A673 (cell line): ENCODE measurements at regions not wholly inside any gene's neighbourhood (a gene's known extent, or its start where the extent isn't known, plus 50 kb on each side); places are given as distances from the start of the nearest gene placed in this dataset.
A peak's percentile ranks its signal among the peaks of the same experiment; 100 is the strongest.

ENCODE experiments used
- BruUV-seq: library from RNA; stranded (reverse); fragments of 400-500 nt; replicated peaks from 2 replicates; lab custom pipeline; 2021; lab: Mats Ljungman, UMichigan
- CTCF ChIA-PET: fragments of 300-600 bp; sonication (Branson Sonifier 250); formaldehyde crosslinking; loops from one replicate; lab custom pipeline; 2022; ENCODE audit warnings: antibody characterized with exemption; lab: Charles Lee
- POLR2A ChIA-PET: fragments of 300-600 bp; sonication (Branson Sonifier 250); formaldehyde crosslinking; loops from one replicate; lab custom pipeline; 2022; ENCODE audit warnings: antibody characterized with exemption; ENCODE audit not compliant: low non-redundant PET; lab: Charles Lee
- DNase-seq: peaks from one replicate; pipeline ENCODE4 v3.0.0-alpha.2; 2015; ENCODE audit warnings: low spot score
- H3K27ac ChIP-seq: fragments of 200-600 bp; sonication (generic); 2 replicates; pipeline ENCODE4 v1.5.1; 2016; ENCODE audit warnings: mixed run types, low read depth, mild to moderate bottlenecking, mixed read lengths, antibody characterized with exemption, low read length; ENCODE audit not compliant: poor library complexity, severe bottlenecking
- H3K27me3 ChIP-seq: fragments of 200-600 bp; sonication (generic); replicated peaks from 2 replicates; pipeline ENCODE4 v1.6.1; 2017; ENCODE audit warnings: mixed run types, low read depth, mild to moderate bottlenecking, mixed read lengths, antibody characterized with exemption, low read length; ENCODE audit not compliant: insufficient read depth, poor library complexity
- H3K36me3 ChIP-seq: fragments of 200-600 bp; sonication (generic); 2 replicates; pipeline ENCODE4 v1.6.1; 2016; ENCODE audit warnings: mixed run types, mild to moderate bottlenecking, mixed read lengths, antibody characterized with exemption, low read length; ENCODE audit not compliant: insufficient read depth, poor library complexity, severe bottlenecking
- H3K4me1 ChIP-seq: fragments of 200-600 bp; sonication (generic); 2 replicates; pipeline ENCODE4 v1.6.1; 2017; ENCODE audit warnings: mixed run types, mild to moderate bottlenecking, mixed read lengths, antibody characterized with exemption, low read length; ENCODE audit not compliant: insufficient read depth, poor library complexity, severe bottlenecking
- H3K4me3 ChIP-seq: fragments of 200-600 bp; sonication (generic); 2 replicates; pipeline ENCODE4 v1.5.1; 2016; ENCODE audit warnings: low read depth, mixed run types, mild to moderate bottlenecking, mixed read lengths, low read length; ENCODE audit not compliant: poor library complexity, severe bottlenecking
- H3K9me3 ChIP-seq: fragments of 200-600 bp; sonication (generic); 2 replicates; pipeline ENCODE4 v1.6.1; 2016; ENCODE audit warnings: mixed run types, low read depth, mild to moderate bottlenecking, mixed read lengths, antibody characterized with exemption, low read length; ENCODE audit not compliant: poor library complexity, severe bottlenecking
- EZH2 ChIP-seq: fragments of 200-600 bp; sonication (generic); IDR thresholded peaks from 2 replicates; pipeline ENCODE4 v1.6.1; 2017; ENCODE audit warnings: borderline replicate concordance, low read depth, mild to moderate bottlenecking, mixed read lengths, antibody characterized with exemption, low read length; ENCODE audit not compliant: poor library complexity, severe bottlenecking
- intact Hi-C: fragments of 100-400 bp; cut with micrococcal nuclease; formaldehyde crosslinking; loops from one replicate; pipeline ENCODE4 v1.10.0; 2022; ENCODE audit not compliant: unreplicated experiment
- TF ChIP-seq, protein P1 (sequence below): fragments of 300-800, 200-600 bp; sonication (generic); conservative IDR thresholded peaks from 2 replicates; pipeline ENCODE4 v1.5.1; 2017; ENCODE audit warnings: low read depth, mild to moderate bottlenecking, antibody characterized with exemption, low read length, moderate library complexity, mixed read lengths

DNA sequence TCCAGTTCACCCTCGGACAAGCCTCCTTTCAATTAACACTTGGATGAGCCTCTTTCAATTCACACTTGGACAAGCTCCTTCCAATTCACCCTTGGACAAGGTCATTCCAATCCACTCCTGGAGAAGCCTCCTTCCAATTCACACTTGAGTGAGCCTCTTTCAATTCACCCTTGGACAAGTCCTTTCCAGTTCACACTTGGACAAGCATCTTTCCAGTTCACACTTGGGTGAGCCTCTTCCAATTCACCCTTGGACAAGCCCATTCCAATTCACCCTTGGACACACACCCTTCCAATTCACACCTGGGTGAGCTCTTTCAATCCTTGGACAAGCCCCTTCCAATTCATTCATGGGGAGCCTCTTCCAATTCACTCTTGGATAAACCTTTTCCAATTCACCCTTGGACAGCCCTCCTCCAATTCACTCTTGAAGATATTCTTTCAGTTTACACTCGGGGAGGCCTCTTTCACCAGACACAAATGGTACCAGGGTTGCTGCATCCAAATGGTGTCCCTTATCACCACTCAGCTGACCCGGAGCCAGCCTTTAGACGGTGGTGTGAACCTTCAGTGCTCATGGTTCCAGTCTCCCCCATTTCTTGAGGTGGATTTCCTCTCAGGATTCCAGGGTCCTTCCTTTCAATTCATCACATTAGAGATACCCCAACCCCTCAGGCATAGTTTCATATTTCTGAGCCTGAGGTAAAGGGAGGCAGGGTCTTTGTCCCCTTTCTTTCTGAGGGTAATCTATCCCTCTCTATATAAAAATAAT lies 183.6 kb downstream of the SH3BP4 start:
- no peaks in the 10 kb centered on the region for H3K27me3 ChIP-seq
- POLR2A ChIA-PET: no interaction called here
- TF ChIP-seq, protein P1, sequence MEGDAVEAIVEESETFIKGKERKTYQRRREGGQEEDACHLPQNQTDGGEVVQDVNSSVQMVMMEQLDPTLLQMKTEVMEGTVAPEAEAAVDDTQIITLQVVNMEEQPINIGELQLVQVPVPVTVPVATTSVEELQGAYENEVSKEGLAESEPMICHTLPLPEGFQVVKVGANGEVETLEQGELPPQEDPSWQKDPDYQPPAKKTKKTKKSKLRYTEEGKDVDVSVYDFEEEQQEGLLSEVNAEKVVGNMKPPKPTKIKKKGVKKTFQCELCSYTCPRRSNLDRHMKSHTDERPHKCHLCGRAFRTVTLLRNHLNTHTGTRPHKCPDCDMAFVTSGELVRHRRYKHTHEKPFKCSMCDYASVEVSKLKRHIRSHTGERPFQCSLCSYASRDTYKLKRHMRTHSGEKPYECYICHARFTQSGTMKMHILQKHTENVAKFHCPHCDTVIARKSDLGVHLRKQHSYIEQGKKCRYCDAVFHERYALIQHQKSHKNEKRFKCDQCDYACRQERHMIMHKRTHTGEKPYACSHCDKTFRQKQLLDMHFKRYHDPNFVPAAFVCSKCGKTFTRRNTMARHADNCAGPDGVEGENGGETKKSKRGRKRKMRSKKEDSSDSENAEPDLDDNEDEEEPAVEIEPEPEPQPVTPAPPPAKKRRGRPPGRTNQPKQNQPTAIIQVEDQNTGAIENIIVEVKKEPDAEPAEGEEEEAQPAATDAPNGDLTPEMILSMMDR: no peak
- no peak for TF ChIP-seq EZH2
- no peaks in the 10 kb centered on the region for H3K36me3 ChIP-seq
- CTCF ChIA-PET: interaction anchor here (0.6 kb wide), 1 partner anchor 417 kb away, joined by 3 read pairs; no protein-coding TSS in a partner anchor
- BruUV-seq: no TSS peak
- no peak for DNase-seq
- H3K27ac ChIP-seq: no peak overlapping the region
- peaks cover 31% of the 10 kb centered on the region for H3K4me1 ChIP-seq
- intact Hi-C loops: loop anchor here (10.0 kb wide), 1 partner anchor 359 kb away; the partner anchor contains the start of gene AGAP1
- no peaks in the 10 kb centered on the region for H3K9me3 ChIP-seq
- H3K4me3 ChIP-seq: no peak overlapping the region

GRCh38 chr2:235135990-235136561 lies 184.3 kb downstream of the SH3BP4 start:
- TF ChIP-seq, protein P1: peak; percentile 65
- no peak for TF ChIP-seq EZH2

DNA sequence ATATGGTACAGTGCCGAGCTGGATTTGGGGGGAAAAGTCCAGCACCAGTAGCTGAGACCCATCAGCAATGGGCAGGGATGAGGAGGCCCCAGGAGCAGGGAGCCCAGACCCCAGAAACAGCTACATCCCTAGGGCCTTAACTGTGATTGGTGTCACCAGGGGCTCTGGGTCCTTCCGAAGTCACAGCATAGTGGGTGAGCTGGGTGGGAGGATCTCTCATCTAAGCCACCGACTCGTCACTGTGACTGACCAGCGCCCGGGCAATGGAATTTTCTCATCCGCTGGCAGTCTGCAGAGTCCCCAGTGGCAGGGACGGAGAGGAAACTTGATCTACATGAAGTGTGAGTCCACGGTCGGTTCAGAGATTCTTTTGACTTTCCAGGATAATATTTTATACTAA lies 186.5 kb downstream of the SH3BP4 start:
- no peaks in the 10 kb centered on the region for H3K9me3 ChIP-seq
- no peak for TF ChIP-seq EZH2
- TF ChIP-seq, protein P1: no peak
- intact Hi-C loops: loop anchor here (10.0 kb wide), 1 partner anchor 356 kb away; the partner anchor contains the start of gene AGAP1
- BruUV-seq: no TSS peak
- H3K36me3 ChIP-seq: no peaks in the 10 kb centered on the region
- POLR2A ChIA-PET: no interaction called here
- no peak for DNase-seq
- H3K4me1 ChIP-seq: peaks cover 14% of the 10 kb centered on the region
- no peak overlapping the region for H3K27ac ChIP-seq
- CTCF ChIA-PET: no interaction called here
- H3K27me3 ChIP-seq: no peaks in the 10 kb centered on the region
- H3K4me3 ChIP-seq: no peak overlapping the region

More at GRCh38 chr2:235135990-235136561, 184.3 kb downstream of the SH3BP4 start:
- Histone ChIP-seq H3K36me3 (no peaks in the 10 kb centered on the region), H3K9me3 (no peaks in the 10 kb centered on the region), H3K27me3 (no peaks in the 10 kb centered on the region), H3K4me1 (peaks cover 31% of the 10 kb centered on the region), H3K4me3 (no peak overlapping the region), H3K27ac (no peak overlapping the region)
- ChIA-PET CTCF (interaction anchor here (0.6 to 1.1 kb wide), 3 partner anchors 416 to 610 kb away, joined by 3 to 4 read pairs (median 3); no protein-coding TSS in a partner anchor), POLR2A (no interaction called here)
- no TSS peak for BruUV-seq
- peak; percentile 70 for DNase-seq
- intact Hi-C loops: loop anchor here (10.0 kb wide), 1 partner anchor 359 kb away; the partner anchor contains the start of gene AGAP1
